Thyroid gland (tissue), 4 donors: ENCODE measurements at regions not wholly inside any gene's neighbourhood (a gene's known extent, or its start where the extent isn't known, plus 50 kb on each side); places are given as distances from the start of the nearest gene placed in this dataset.

Experiments
- POLR2A ChIP-seq, 2 donors: fragments of 450-650 bp; IDR thresholded peaks; one replicate each; pipeline ENCODE4 v1.6.1; 2017; ENCODE audit warnings: antibody characterized with exemption in 2 of 2, mild to moderate bottlenecking in 2 of 2, moderate library complexity in 1 of 2
- TF ChIP-seq, protein P1 (sequence below), 6 experiments: fragments of 200-600 bp in 3 of 6; fragments of 450-650 bp in 3 of 6; sonication (generic) in 3 of 6; IDR thresholded peaks; one replicate each; pipeline ENCODE4 v1.5.1; 2016 to 2019; ENCODE audit warnings: antibody characterized with exemption in 6 of 6, mild to moderate bottlenecking in 2 of 6, inconsistent platforms in 1 of 6, moderate library complexity in 1 of 6

GRCh38 chr11:103792981-103793468 is 243.4 kb upstream of the DDI1 start:
- TF ChIP-seq, protein P1, sequence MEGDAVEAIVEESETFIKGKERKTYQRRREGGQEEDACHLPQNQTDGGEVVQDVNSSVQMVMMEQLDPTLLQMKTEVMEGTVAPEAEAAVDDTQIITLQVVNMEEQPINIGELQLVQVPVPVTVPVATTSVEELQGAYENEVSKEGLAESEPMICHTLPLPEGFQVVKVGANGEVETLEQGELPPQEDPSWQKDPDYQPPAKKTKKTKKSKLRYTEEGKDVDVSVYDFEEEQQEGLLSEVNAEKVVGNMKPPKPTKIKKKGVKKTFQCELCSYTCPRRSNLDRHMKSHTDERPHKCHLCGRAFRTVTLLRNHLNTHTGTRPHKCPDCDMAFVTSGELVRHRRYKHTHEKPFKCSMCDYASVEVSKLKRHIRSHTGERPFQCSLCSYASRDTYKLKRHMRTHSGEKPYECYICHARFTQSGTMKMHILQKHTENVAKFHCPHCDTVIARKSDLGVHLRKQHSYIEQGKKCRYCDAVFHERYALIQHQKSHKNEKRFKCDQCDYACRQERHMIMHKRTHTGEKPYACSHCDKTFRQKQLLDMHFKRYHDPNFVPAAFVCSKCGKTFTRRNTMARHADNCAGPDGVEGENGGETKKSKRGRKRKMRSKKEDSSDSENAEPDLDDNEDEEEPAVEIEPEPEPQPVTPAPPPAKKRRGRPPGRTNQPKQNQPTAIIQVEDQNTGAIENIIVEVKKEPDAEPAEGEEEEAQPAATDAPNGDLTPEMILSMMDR (IDR thresholded peaks at IDR 0.05): no peak
- no peak for TF ChIP-seq POLR2A (IDR thresholded peaks at IDR 0.05)
